ENCODE measurements at regions not wholly inside any gene's neighbourhood (a gene's known extent, or its start where the extent isn't known, plus 50 kb on each side); places are given as distances from the start of the nearest gene placed in this dataset.

GRCh38 chr4:72954811-72955210 lies 114.7 kb downstream of the COX18 start:
- TF ChIP-seq, protein P1, sequence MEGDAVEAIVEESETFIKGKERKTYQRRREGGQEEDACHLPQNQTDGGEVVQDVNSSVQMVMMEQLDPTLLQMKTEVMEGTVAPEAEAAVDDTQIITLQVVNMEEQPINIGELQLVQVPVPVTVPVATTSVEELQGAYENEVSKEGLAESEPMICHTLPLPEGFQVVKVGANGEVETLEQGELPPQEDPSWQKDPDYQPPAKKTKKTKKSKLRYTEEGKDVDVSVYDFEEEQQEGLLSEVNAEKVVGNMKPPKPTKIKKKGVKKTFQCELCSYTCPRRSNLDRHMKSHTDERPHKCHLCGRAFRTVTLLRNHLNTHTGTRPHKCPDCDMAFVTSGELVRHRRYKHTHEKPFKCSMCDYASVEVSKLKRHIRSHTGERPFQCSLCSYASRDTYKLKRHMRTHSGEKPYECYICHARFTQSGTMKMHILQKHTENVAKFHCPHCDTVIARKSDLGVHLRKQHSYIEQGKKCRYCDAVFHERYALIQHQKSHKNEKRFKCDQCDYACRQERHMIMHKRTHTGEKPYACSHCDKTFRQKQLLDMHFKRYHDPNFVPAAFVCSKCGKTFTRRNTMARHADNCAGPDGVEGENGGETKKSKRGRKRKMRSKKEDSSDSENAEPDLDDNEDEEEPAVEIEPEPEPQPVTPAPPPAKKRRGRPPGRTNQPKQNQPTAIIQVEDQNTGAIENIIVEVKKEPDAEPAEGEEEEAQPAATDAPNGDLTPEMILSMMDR (IDR thresholded peaks at IDR 0.05; ENCODE audit: insufficient read depth, low read length, severe bottlenecking) = no peak
- no peak for DNase-seq (ENCODE audit: low read depth)
- Histone ChIP-seq H3K36me3 (ENCODE audit: control insufficient read depth, insufficient read depth, low read length) (no peaks in the 10 kb centered on the region), H3K4me3 (ENCODE audit: low read depth, low read length) (no peak overlapping the region), H3K27me3 (ENCODE audit: control insufficient read depth, insufficient read depth, low read length) (no peaks in the 10 kb centered on the region)
- no peak for FAIRE-seq

- Histone ChIP-seq H3K36me3 (ENCODE audit: control insufficient read depth, insufficient read depth, low read length) (no peaks in the 10 kb centered on the region), H3K27me3 (ENCODE audit: control insufficient read depth, insufficient read depth, low read length) (no peaks in the 10 kb centered on the region), H3K4me3 (ENCODE audit: low read depth, low read length) (no peak overlapping the region)
- FAIRE-seq (no peak), DNase-seq (ENCODE audit: low read depth) (no peak)
- TF ChIP-seq, protein P1 (IDR thresholded peaks at IDR 0.05; ENCODE audit: insufficient read depth, low read length, severe bottlenecking) = no peak
These were observed 115.9 kb downstream of the COX18 start for GRCh38 chr4:72953571-72953970.

DNA sequence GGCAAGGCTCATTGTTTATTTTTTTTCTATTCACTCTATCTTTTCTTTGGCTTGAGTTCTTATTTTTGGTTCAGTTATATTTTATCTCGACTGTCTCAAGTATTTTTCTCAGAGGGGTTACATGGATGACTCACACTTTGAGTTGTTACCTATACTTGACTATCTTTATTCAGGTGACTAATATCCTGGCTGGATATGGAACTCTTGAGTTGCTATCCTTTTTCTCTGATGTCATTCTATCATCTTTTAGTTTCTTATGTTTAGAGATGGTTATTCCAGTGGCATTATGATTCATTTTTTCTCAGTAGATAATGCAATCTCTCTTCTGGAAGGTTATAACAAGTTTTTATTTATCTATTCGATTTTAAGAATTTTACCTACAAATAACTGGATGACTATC lies 117.9 kb downstream of the COX18 start:
- FAIRE-seq (no peak), DNase-seq (ENCODE audit: low read depth) (peak; percentile 92)
- Histone ChIP-seq H3K27me3 (ENCODE audit: control insufficient read depth, insufficient read depth, low read length) (no peaks in the 10 kb centered on the region), H3K36me3 (ENCODE audit: control insufficient read depth, insufficient read depth, low read length) (no peaks in the 10 kb centered on the region), H3K4me3 (ENCODE audit: low read depth, low read length) (no peak overlapping the region)
- TF ChIP-seq, protein P1 (IDR thresholded peaks at IDR 0.05; ENCODE audit: insufficient read depth, low read length, severe bottlenecking) = no peak

DNA sequence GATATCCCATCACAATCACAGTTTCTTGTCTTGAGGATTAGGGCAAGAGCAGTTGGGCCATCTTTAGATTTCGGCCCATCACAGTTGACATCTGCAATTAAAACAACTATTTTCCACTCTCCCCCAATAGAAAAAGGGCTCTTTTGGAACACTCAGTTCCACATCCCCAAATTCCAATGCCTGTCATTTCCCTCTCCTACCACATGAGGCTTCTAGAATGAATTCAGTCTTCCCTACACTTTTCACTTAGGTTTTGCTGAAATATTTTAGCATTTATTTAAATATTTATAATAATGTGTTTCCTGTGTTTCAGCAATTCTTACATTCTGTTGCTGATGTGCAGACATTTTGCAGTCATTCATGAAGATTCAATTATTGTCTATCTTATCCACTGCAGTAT lies 118.4 kb downstream of the COX18 start:
- Histone ChIP-seq H3K27me3 (ENCODE audit: control insufficient read depth, insufficient read depth, low read length) (no peaks in the 10 kb centered on the region), H3K4me3 (ENCODE audit: low read depth, low read length) (no peak overlapping the region), H3K36me3 (ENCODE audit: control insufficient read depth, insufficient read depth, low read length) (no peaks in the 10 kb centered on the region)
- TF ChIP-seq, protein P1 (IDR thresholded peaks at IDR 0.05; ENCODE audit: insufficient read depth, low read length, severe bottlenecking) = no peak
- DNase-seq (ENCODE audit: low read depth) = no peak
- FAIRE-seq = no peak

- DNase-seq (ENCODE audit: low read depth) = no peak
- TF ChIP-seq, protein P1 (IDR thresholded peaks at IDR 0.05; ENCODE audit: insufficient read depth, low read length, severe bottlenecking) = no peak
- no peak for FAIRE-seq
These were observed 121.4 kb downstream of the COX18 start for GRCh38 chr4:72948080-72948479.

GRCh38 chr4:72945719-72946336 lies 123.7 kb downstream of the COX18 start:
- TF ChIP-seq, protein P1 (IDR thresholded peaks at IDR 0.05; ENCODE audit: insufficient read depth, low read length, severe bottlenecking) = no peak
- DNase-seq (ENCODE audit: low read depth) (no peak), FAIRE-seq (no peak)
- H3K4me3 ChIP-seq (ENCODE audit: low read depth, low read length) = no peak overlapping the region
- no peaks in the 10 kb centered on the region for H3K27me3 ChIP-seq (ENCODE audit: control insufficient read depth, insufficient read depth, low read length)
- H3K36me3 ChIP-seq (ENCODE audit: control insufficient read depth, insufficient read depth, low read length) = no peaks in the 10 kb centered on the region

More at GRCh38 chr4:72948080-72948479, 121.4 kb downstream of the COX18 start:
- H3K36me3 ChIP-seq (ENCODE audit: control insufficient read depth, insufficient read depth, low read length) = no peaks in the 10 kb centered on the region
- H3K4me3 ChIP-seq (ENCODE audit: low read depth, low read length) = no peak overlapping the region
- H3K27me3 ChIP-seq (ENCODE audit: control insufficient read depth, insufficient read depth, low read length) = no peaks in the 10 kb centered on the region

Measured in bronchial epithelial cell (primary cell).